HG03103 (cell line): ENCODE measurements at regions not wholly inside any gene's neighbourhood (a gene's known extent, or its start where the extent isn't known, plus 50 kb on each side); places are given as distances from the start of the nearest gene placed in this dataset.
"Not testable (repeated sequence)": the region's sequence is repeated elsewhere in the genome, so short reads cannot be mapped to it uniquely, and the experiment has no call there.

Experiments used
- ATAC-seq: cut with Tn5 transposase; IDR thresholded peaks from one replicate; pipeline ENCODE4 v1.9.1; 2021; ENCODE audit warnings: low read depth; ENCODE audit not compliant: unreplicated experiment

GRCh38 chr7:81385370-81385769 lies 384.5 kb downstream of the HGF start:
- ATAC-seq: no peak

DNA sequence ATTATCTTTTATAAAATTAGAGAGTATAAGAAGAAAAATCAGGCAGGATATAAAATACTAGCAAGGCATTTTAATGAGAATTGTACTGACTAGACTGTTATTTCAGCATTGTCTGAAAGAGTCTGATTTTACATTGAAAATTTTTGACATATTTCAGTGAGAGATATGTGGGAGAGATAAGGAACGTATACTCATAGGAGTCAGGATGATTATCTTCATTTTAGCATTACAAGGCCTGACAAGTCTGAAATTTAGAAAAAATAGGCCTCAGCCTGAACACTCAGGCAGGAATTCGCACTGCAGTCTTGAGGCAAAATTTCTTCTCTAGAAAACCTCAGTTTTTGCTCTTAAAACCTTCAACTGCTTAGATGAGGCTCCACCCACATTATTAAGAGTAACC lies 386.0 kb downstream of the HGF start:
- no peak for ATAC-seq

DNA sequence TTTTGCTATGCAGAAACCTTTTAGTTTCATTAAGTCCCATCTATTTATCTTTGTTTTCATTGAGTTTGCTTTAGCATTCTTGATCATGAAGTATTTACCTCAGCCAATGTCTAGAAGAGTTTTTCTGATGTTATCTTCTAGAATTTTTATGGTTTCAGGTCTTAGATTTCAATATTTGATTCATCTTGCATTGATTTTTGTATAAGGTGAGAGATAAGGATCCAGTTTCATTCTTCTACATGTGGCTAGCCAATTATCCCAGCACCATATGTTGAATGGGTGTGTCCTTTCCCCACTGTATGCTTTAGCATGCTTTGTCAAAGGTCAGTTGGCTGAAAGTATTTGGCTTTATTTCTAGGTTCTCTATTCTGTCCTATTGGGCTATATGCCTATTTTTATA lies 395.2 kb downstream of the HGF start:
- ATAC-seq: not testable (repeated sequence)

DNA sequence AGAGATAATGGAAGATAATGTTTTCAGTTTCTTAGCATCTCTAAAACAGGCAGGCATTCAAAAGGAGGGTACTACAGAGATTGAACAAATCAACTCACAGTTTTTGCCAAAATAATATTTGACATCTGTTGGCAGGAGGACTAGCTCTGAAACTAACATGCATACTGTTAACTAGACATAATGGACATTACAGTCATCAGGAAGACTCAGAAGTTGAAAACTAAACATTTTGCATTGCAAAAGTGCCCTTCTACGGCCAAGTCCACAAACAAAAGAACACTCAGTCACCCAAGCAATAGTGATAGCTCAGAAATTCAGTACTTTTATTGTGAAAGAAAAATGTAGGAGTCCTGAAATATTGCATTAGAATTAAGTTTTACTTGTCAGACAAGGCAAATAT lies 399.0 kb downstream of the HGF start:
- no peak for ATAC-seq

DNA sequence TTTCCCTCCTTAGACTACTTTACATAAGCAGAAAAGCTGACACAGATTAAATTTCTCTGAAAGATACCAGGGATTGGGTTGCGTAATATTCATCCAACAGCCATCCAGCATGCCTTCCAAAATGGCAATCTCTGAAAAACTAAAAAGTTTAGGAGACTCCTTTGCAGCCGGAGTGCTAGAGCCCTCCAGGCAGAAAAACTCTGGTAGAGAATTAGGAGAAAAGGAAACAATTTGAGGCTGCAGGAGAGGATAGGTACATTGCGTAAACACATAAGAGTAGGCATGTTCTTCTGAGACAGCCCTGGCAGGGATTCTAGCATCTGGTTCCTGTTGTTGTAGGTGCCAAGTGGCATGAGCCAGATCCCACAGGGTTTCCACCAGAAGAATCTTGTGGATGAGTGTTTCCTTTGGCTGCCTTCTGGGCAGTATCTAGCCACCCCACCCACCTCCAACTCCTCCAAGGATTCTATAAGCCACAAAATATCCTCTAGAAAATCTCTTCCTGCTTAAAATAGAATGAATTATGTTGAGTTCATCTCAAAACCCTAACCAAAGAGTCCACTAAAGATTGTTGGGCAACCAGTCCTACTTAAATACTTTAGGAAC lies 402.4 kb downstream of the HGF start:
- ATAC-seq: no peak

DNA sequence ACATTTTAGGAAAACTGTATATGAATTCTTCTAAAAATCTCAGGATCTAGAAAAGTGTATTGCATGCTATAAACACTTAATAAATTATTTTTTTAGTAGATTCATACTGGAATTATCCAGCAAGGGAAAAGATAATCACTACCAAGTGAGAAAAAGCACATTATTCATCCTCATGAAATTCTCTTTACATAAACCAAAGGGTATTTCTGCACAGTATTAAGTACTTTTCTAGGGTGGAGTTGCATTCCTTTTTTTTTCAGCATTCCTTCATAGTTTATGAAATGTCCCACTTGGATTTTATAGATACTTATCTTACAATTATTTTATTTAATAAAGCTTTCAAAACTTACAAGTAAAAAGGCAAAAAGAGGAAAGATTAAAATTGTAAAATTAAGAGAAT lies 403.3 kb downstream of the HGF start:
- no peak for ATAC-seq

DNA sequence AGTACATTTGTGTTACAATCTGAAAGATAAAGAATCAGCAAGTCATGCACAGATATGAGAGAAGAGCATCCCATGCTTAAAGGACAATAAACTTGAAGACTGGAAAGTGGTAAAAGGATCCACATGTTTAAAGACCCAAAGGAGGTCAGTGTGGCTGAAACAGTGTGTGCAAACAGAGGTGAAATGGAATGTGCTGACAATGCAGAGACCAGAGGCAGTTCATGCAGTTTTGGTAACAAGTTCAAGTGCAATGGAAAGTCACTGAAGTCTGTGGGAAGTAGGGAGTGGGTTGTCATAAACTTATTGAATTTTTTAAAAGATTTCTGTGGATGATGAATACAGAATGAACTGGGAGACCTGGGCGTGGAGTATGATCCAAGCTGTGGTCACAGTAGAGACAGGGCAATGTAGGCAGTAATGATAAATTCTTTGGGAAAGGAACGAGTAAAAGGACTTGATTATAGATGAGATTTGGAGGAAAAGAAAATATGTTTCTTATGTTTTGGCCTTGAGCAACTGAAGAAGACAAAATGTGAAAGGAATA lies 408.0 kb downstream of the HGF start:
- ATAC-seq: no peak

DNA sequence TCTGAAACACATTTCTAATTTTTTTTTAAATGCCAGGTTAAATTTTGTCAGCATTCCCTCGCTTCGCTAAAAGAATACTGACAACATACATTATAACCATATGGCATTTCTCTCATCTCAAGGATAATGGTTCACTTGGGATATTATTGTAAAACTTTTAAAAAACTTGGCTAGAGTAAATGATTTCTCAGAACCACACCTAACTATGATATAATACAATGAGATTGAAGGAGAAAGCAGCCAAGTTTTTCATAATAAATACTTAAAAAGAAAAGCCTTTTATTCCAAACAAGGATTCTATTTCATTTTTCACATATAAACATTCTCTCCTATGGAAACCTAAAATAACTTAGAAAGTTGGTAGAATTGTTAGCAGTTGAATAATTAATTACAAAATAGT lies 413.9 kb downstream of the HGF start:
- no peak for ATAC-seq

DNA sequence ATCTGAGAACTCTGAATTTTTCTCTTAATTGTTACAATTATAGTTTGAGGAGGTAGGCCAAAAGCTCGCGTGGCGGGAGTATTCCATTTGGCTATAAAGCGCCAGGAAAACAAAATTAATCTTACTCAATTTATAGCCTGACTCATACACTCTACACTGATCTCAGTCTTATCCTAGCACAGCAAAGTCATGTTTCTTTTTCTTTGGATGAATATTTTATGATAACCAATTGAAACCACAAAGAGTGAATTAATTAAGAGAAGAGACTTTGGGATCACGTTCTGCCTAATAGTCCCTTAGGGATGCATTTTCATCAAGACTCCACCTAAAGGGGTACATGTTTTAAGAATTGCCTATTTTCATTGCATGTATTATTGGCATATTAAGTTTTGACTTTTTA lies 420.8 kb downstream of the HGF start:
- no peak for ATAC-seq

- no peak for ATAC-seq
Measured at GRCh38 chr7:81339946-81340345, 421.1 kb upstream of the SEMA3C start.

- no peak for ATAC-seq
Measured at GRCh38 chr7:81333536-81333935, 414.7 kb upstream of the SEMA3C start.

DNA sequence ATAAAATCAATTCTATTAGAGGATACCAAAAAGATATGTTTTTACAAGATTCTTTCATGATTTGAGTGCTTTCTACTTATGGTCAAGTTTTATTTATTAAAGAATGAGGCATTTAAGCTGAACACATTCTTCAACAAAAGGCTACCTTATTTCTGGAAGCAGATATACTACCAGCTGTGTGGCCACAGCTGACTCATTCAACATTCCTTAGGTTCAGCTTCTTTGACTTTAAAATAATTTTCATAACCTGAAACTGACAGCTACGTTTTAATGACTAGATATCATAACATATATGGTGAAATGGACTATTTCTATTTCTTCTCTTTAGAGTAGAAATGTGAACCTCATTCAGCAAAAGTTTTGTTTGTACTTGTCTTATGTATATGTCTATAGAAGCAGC lies 414.2 kb upstream of the SEMA3C start:
- ATAC-seq: no peak

- ATAC-seq: no peak
Measured at GRCh38 chr7:81331061-81332018, 412.5 kb upstream of the SEMA3C start.

GRCh38 chr7:81330108-81330507 lies 411.3 kb upstream of the SEMA3C start:
- ATAC-seq: no peak

- no peak for ATAC-seq
Measured at GRCh38 chr7:81327468-81328266, 408.8 kb upstream of the SEMA3C start.

- no peak for ATAC-seq
Measured at GRCh38 chr7:81321949-81322348, 403.1 kb upstream of the SEMA3C start.

- ATAC-seq: no peak
Measured at GRCh38 chr7:81317741-81318140, 398.9 kb upstream of the SEMA3C start.

GRCh38 chr7:81308643-81309322 lies 389.9 kb upstream of the SEMA3C start:
- ATAC-seq: no peak

GRCh38 chr7:81301815-81302214 lies 383.0 kb upstream of the SEMA3C start:
- ATAC-seq: no peak

- no peak for ATAC-seq
Measured at GRCh38 chr7:81300753-81301152, 381.9 kb upstream of the SEMA3C start.
